Glutamatergic neuron (in vitro differentiated cells): ENCODE measurements at regions not wholly inside any gene's neighbourhood (a gene's known extent, or its start where the extent isn't known, plus 50 kb on each side); places are given as distances from the start of the nearest gene placed in this dataset.

Experiments used
- DNase-seq: peaks from one replicate; pipeline ENCODE4 v3.0.0; 2022
- H3K27ac Mint-ChIP-seq: one replicate; pipeline ENCODE4 v1.8.0; 2020; ENCODE audit warnings: mild to moderate bottlenecking, mixed read lengths, inconsistent platforms; ENCODE audit not compliant: unreplicated experiment
- H3K27me3 Mint-ChIP-seq: one replicate; pipeline ENCODE4 v1.8.0; 2020; ENCODE audit warnings: mild to moderate bottlenecking, moderate library complexity, mixed read lengths, inconsistent platforms; ENCODE audit not compliant: unreplicated experiment
- H3K36me3 Mint-ChIP-seq: one replicate; pipeline ENCODE4 v1.8.0; 2020; ENCODE audit warnings: mild to moderate bottlenecking, mixed read lengths, inconsistent platforms; ENCODE audit not compliant: unreplicated experiment
- H3K4me1 Mint-ChIP-seq: one replicate; pipeline ENCODE4 v1.8.0; 2020; ENCODE audit warnings: mild to moderate bottlenecking, low read depth, mixed read lengths, inconsistent platforms; ENCODE audit not compliant: unreplicated experiment
- H3K4me3 Mint-ChIP-seq: one replicate; pipeline ENCODE4 v1.8.0; 2020; ENCODE audit warnings: mild to moderate bottlenecking, mixed read lengths, inconsistent platforms; ENCODE audit not compliant: unreplicated experiment
- H3K9me3 Mint-ChIP-seq: one replicate; pipeline ENCODE4 v1.8.0; 2020; ENCODE audit warnings: mild to moderate bottlenecking, moderate library complexity, mixed read lengths, inconsistent platforms; ENCODE audit not compliant: unreplicated experiment
- CTCF ChIP-seq: fragments of 200-600 bp; sonication (generic); IDR thresholded peaks from one replicate; pipeline ENCODE4 v1.5.0; 2021; ENCODE audit not compliant: partially characterized antibody, unreplicated experiment

- H3K9me3 Mint-ChIP-seq: peaks cover 6% of the 10 kb centered on the region
- no peaks in the 10 kb centered on the region for H3K36me3 Mint-ChIP-seq
- H3K4me3 Mint-ChIP-seq: no peak overlapping the region
- H3K27me3 Mint-ChIP-seq: peaks cover 7% of the 10 kb centered on the region
- DNase-seq: no peak
- H3K4me1 Mint-ChIP-seq: peaks cover 19% of the 10 kb centered on the region
- TF ChIP-seq CTCF: no peak
- no peak overlapping the region for H3K27ac Mint-ChIP-seq
Measured at GRCh38 chr11:70643642-70644041, 245.3 kb downstream of the CTTN start.

GRCh38 chr11:70644343-70645060 lies 246.2 kb downstream of the CTTN start:
- DNase-seq: no peak
- Mint-ChIP-seq H3K27ac (no peak overlapping the region), H3K9me3 (peaks cover 6% of the 10 kb centered on the region), H3K36me3 (no peaks in the 10 kb centered on the region), H3K4me3 (no peak overlapping the region), H3K27me3 (peaks cover 10% of the 10 kb centered on the region), H3K4me1 (peaks cover 21% of the 10 kb centered on the region)
- TF ChIP-seq CTCF: no peak

- Mint-ChIP-seq H3K27ac (no peak overlapping the region), H3K27me3 (peaks cover 13% of the 10 kb centered on the region), H3K4me3 (no peak overlapping the region), H3K4me1 (peaks cover 28% of the 10 kb centered on the region), H3K36me3 (no peaks in the 10 kb centered on the region), H3K9me3 (peaks cover 4% of the 10 kb centered on the region)
- no peak for DNase-seq
- no peak for TF ChIP-seq CTCF
Measured at GRCh38 chr11:70645537-70645936, 247.2 kb downstream of the CTTN start.

- Mint-ChIP-seq H3K4me1 (peaks cover 28% of the 10 kb centered on the region), H3K27ac (no peak overlapping the region), H3K27me3 (peaks cover 13% of the 10 kb centered on the region)
Measured at GRCh38 chr11:70646272-70647049, 248.1 kb downstream of the CTTN start.

More at GRCh38 chr11:70646272-70647049, 248.1 kb downstream of the CTTN start:
- no peak overlapping the region for H3K4me3 Mint-ChIP-seq
- peaks cover 4% of the 10 kb centered on the region for H3K9me3 Mint-ChIP-seq
- no peak for TF ChIP-seq CTCF
- H3K36me3 Mint-ChIP-seq: no peaks in the 10 kb centered on the region
- DNase-seq: no peak
